Large intestine (tissue), 3 donors: ENCODE measurements at regions not wholly inside any gene's neighbourhood (a gene's known extent, or its start where the extent isn't known, plus 50 kb on each side); places are given as distances from the start of the nearest gene placed in this dataset.
"Not testable (repeated sequence)": the region's sequence is repeated elsewhere in the genome, so short reads cannot be mapped to it uniquely, and the experiment has no call there.

Experiments
- DNase-seq, 2 donors: peaks; one replicate each; pipeline versions ENCODE4 v3.0.0 to v3.0.0-alpha.2; 2013
- H3K27ac ChIP-seq: one replicate; pipeline ENCODE4 v1.5.1; 2013; ENCODE audit warnings: low read length
- H3K27me3 ChIP-seq: 2 replicates; pipeline ENCODE4 v1.6.1; 2013; ENCODE audit warnings: low read length; ENCODE audit not compliant: control insufficient read depth, insufficient read depth
- H3K36me3 ChIP-seq: 2 replicates; pipeline ENCODE4 v1.6.1; 2013; ENCODE audit warnings: low read length; ENCODE audit not compliant: control insufficient read depth, insufficient read depth
- H3K4me1 ChIP-seq: one replicate; pipeline ENCODE4 v1.6.1; 2013; ENCODE audit warnings: low read length; ENCODE audit not compliant: control insufficient read depth, insufficient read depth
- H3K4me3 ChIP-seq: one replicate; pipeline ENCODE4 v1.5.1; 2013; ENCODE audit warnings: low read length
- H3K9me3 ChIP-seq: one replicate; pipeline ENCODE4 v1.6.1; 2013; ENCODE audit warnings: mild to moderate bottlenecking, low read depth, low read length, moderate library complexity; ENCODE audit not compliant: control insufficient read depth
- WGBS: methylation state at CpG from one replicate; pipeline ENCODE4 v1.1.5; 2013; ENCODE audit warnings: low lambda C conversion rate; ENCODE audit not compliant: insufficient coverage; 5-methylcytosine and 5-hydroxymethylcytosine counted together

DNA sequence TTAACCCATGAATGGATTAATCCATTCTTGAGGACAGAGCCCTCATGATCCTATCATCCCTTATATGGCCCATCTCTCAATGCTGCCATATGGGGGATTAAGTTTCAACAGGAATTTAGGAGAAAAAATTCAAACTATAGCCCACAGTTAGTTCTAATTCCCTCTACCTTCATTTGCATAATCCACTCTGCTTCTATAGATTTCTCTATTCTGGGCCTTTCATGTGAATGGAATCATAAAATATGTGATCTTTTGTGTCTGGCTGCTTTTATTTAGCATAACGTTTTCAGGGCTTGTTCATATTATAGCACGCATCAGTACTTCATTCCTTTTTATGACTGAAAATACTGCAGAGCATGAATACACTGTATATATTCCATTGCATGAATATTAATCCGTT, 55.4 kb downstream of the CTSL start:
- DNase-seq, result no peak
- Histone ChIP-seq H3K36me3 (no peaks in the 10 kb centered on the region), H3K4me3 (no peak overlapping the region), H3K9me3 (no peaks in the 10 kb centered on the region), H3K27ac (no peak overlapping the region), H3K27me3 (no peaks in the 10 kb centered on the region), H3K4me1 (peaks cover 4% of the 10 kb centered on the region)
- WGBS, result 93% methylated on average over 3 of the region's 3 CpGs

DNA sequence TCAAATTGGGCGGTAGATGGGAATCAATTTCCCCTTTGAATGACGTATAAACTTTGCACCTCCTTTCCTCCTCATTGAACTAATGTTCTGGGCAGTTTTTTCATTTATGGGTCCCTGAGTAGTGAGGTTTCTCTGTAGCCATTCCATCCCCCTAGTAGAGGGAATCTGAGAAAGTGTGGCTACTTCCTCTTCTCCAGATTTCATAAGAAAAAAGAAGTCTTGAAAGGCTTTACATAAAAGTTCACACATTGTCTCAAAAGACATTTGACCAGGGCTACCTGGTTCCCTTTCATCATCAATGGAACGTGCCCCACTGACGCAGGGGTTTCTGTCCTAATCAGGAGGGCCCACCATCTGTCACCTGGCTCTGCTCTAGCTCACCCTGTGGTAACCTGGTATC, 57.3 kb downstream of the CTSL start:
- Histone ChIP-seq H3K36me3 (no peaks in the 10 kb centered on the region), H3K27me3 (no peaks in the 10 kb centered on the region), H3K9me3 (no peaks in the 10 kb centered on the region), H3K4me1 (peaks cover 4% of the 10 kb centered on the region), H3K4me3 (no peak overlapping the region), H3K27ac (no peak overlapping the region)
- WGBS, result no CpG with 5 or more reads among the region's 4 CpGs
- no peak for DNase-seq

DNA sequence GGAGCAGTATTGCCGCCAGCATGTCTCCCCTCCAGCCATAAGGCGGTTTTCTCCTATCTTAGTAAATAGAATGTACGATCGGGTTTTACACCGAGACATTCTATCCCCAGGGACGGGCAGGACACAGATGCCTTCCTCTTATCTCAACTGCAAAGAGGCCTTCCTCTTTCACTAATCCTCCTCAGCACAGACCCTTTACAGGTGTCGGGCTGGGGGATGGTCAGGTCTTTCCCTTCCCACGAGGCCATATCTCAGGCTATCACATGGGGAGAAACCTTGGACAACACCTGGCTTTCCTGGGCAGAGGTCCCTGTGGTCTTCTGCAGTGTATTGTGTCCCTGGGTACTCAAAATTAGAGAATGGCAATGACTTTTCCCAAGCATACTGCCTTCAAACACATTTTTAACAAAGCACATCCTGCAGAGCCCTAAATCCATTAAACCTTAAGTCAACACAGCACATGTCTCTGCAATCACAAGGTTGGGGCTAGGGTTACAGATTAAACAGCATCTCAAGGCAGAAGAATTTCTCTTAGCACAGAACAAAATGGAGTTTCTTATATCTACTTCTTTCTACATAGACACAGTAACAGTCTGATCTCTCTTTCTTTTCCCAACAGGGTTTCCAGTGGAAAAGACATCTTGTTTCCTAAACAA, 59.5 kb downstream of the CTSL start:
- H3K4me1 ChIP-seq, DNase-seq, H3K36me3 ChIP-seq, H3K4me3 ChIP-seq, H3K9me3 ChIP-seq, H3K27me3 ChIP-seq: not testable (repeated sequence)
- WGBS, result no CpG with 5 or more reads among the region's 8 CpGs
- peak overlapping the region; percentile 26 for H3K27ac ChIP-seq

DNA sequence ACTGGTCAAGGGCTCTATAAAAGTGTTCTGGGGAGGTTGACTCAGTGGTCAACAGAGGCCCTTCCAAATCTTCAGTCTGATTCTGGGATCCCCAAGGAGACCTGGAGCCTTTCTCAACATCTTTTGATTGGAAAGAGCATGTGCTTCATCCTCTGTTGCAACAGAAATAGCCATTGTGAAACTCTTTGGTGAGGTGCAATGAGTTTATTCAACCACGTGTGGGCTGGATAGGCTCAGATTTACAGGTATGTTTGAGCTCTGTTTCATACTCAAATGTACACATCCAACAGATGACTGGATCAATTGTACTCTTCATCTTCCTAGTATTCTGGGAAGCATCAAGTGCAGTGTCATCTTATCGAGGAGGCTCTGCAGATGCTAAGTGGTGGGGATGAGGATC, 60.5 kb downstream of the CTSL start:
- H3K9me3 ChIP-seq, result no peaks in the 10 kb centered on the region
- DNase-seq, result no peak
- WGBS, result no CpG with 5 or more reads among the region's 2 CpGs
- peaks cover 4% of the 10 kb centered on the region for H3K4me1 ChIP-seq
- H3K27me3 ChIP-seq, result no peaks in the 10 kb centered on the region
- H3K4me3 ChIP-seq, result no peak overlapping the region
- H3K36me3 ChIP-seq, result no peaks in the 10 kb centered on the region
- peak overlapping the region; percentile 26 for H3K27ac ChIP-seq

DNA sequence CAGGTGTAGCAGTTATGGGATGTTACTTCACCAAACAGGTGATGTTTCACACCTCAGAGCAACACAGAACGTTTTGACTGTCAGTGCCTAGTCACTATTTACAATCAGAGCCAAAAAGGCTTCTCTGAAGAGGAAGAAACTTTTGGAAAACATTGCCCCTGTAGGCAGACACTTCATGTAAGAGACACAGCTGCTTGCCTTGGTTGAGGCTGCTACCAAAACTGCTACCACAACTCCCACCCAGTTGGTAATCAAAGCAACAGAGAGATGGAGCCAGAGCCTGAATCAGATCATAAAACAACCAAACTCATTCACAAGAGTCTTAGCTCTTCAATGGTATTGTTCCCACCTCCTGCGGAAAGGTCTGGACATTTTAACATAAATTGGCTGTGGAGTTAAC, 61.0 kb downstream of the CTSL start:
- Histone ChIP-seq H3K9me3 (no peaks in the 10 kb centered on the region), H3K4me3 (no peak overlapping the region)
- WGBS, result no CpG with 5 or more reads among the region's 2 CpGs

DNA sequence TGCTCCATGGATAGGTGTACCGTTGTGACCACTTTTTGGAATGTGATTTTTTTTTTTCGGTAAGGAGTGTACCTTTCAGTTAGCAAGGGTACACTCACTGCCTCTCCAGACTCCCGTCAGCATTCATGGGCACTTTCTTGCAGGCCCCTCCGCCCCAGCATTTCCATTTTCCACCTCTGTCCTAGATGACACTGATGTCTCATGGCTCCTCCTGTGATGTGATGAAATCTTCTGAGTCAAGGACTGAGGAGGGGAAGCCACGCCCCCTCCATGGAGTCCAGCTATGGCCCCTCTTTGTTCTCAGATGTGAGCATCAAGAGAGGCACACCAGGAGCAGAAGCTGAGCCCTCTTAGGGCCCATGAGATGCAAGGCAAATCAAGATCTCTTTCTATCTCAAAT, 61.8 kb downstream of the CTSL start:
- Histone ChIP-seq H3K4me1 (peaks cover 6% of the 10 kb centered on the region), H3K4me3 (no peak overlapping the region), H3K9me3 (no peaks in the 10 kb centered on the region), H3K27me3 (no peaks in the 10 kb centered on the region), H3K36me3 (no peaks in the 10 kb centered on the region), H3K27ac (no peak overlapping the region)
- 100% methylated on average over 1 of the region's 5 CpGs for WGBS
- no peak for DNase-seq

More for the DNA sequence above, 61.0 kb downstream of the CTSL start:
- Histone ChIP-seq H3K27me3 (no peaks in the 10 kb centered on the region), H3K4me1 (peaks cover 4% of the 10 kb centered on the region), H3K36me3 (no peaks in the 10 kb centered on the region), H3K27ac (no peak overlapping the region)
- DNase-seq, result no peak

DNA sequence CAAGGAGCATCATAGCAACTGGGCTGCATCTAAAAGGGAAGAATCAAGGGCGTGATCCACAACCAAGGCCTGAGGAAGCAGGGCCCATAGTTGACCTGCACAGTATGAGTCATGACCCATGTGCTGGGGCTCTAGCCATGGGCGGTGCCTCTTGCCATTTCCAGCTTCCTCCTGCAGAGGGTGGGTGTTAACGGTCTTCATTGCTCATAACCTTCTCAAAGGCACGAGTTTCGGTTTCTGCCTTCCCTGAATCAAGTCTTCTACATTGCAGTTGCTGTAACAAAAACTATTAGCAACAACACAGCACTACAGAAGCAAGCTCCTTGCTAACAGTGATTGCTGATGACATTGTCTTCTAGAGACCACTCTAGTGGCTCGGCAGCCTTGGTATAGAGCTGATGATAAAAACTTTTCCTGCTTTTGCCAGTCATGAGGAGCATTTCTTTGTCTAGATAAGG, 66.9 kb downstream of the CTSL start:
- no peaks in the 10 kb centered on the region for H3K27me3 ChIP-seq
- H3K27ac ChIP-seq, result peak overlapping the region; percentile 75
- H3K4me3 ChIP-seq, result no peak overlapping the region
- peaks cover 20% of the 10 kb centered on the region for H3K4me1 ChIP-seq
- no peaks in the 10 kb centered on the region for H3K9me3 ChIP-seq
- WGBS, result no CpG with 5 or more reads among the region's 6 CpGs
- H3K36me3 ChIP-seq, result no peaks in the 10 kb centered on the region
- DNase-seq, result peak; percentile 26 to 35

DNA sequence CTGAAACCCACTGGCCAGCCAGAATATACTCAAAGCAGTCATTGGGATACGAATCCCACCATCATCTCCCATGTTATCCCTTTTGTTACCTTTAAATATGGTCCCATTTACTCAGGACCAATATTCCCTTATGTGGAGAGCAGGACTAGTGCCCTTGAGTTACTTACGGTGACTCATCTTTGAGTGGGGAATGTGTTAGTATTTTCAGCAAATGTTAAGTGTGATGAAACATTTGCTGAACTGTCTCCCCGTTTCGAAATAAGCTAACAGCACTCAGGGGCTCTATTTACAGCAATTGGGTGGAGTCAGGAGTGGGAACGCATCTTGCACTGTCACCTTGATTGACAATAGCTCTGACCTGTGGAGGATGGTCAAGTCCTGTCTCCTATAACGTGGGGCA, 67.4 kb downstream of the CTSL start:
- Histone ChIP-seq H3K36me3 (no peaks in the 10 kb centered on the region), H3K27me3 (no peaks in the 10 kb centered on the region), H3K4me3 (no peak overlapping the region), H3K27ac (peak overlapping the region; percentile 75), H3K9me3 (no peaks in the 10 kb centered on the region), H3K4me1 (peaks cover 25% of the 10 kb centered on the region)
- peak; percentile 48 to 57 for DNase-seq
- WGBS, result no CpG with 5 or more reads among the region's 6 CpGs

DNA sequence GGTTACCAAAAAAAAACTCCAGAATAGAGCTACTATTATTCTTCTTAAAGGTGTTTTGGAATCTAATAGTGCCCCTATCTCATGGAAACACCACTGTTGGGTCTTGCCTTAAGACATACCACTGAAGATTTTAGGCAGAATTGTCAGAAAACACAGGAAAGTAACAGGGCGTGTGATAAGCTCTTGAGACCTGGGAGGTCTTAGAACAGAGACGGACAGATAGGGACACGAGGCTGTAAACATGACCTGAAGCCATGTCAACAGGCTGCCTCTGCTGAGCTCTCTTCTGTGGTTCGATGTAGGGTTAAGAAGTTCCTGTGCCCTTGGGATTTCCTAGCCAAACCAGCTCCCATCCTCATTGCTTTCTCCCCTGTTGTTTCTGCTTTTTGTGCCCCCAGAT, 69.3 kb downstream of the CTSL start:
- Histone ChIP-seq H3K9me3 (no peaks in the 10 kb centered on the region), H3K36me3 (no peaks in the 10 kb centered on the region), H3K4me1 (peaks cover 30% of the 10 kb centered on the region), H3K4me3 (no peak overlapping the region), H3K27ac (no peak overlapping the region), H3K27me3 (no peaks in the 10 kb centered on the region)
- WGBS, result no CpG with 5 or more reads among the region's 4 CpGs
- no peak for DNase-seq

DNA sequence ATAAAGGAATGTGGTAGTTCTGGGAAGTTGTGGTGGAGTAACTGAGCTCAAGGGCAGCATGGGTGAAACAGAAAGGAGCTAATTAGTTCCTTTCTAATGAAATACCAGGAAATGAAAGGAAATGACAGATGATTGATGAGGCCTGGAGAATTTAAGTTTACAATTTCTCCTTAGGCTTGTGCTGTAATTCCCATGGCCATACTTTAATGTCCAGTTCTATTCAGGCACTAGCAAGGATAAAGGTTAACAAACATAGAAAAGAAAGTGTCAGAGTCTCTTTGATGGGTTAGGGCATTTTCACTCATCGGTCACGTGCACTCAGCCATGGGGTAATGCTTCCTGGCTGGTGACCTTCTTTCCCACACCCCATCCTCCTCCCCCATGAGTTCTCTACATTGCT, 70.3 kb downstream of the CTSL start:
- H3K36me3 ChIP-seq, result no peaks in the 10 kb centered on the region
- H3K27ac ChIP-seq, result no peak overlapping the region
- DNase-seq, result no peak
- no peak overlapping the region for H3K4me3 ChIP-seq
- no peaks in the 10 kb centered on the region for H3K27me3 ChIP-seq
- H3K4me1 ChIP-seq, result peaks cover 30% of the 10 kb centered on the region
- no peaks in the 10 kb centered on the region for H3K9me3 ChIP-seq
- no CpG with 5 or more reads among the region's 2 CpGs for WGBS

DNA sequence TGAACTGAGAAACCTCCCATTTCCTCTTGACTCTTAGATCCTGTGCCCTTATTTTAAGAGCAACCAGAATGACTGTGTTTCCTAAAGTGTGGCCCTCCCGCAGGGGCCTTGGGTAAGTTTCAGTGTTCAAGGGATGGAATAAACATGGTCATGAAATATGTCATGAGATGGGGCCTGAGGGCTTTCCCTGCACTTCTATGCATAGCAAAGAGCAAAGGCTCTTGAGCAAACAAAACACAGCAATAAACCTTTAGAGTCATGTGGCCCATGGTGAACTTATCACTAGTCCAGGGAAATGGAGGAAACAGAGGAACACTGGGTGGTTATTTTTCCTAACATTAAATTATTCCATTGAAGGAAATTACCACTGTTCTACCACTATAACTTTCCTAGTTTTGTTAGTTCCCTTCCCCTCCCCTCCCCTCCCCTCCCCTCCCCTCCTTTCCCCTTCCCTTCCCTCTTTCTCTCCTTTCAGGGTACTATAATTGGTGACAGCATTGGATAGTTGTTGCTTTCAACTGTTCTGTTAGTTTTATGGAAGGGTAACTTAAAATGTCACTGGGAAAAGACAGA, 72.4 kb downstream of the CTSL start:
- no peaks in the 10 kb centered on the region for H3K36me3 ChIP-seq
- H3K4me1 ChIP-seq, result peaks cover 22% of the 10 kb centered on the region
- WGBS, result no CpG with 5 or more reads among the region's 1 CpG
- DNase-seq, result peak; percentile 65 to 84
- no peaks in the 10 kb centered on the region for H3K27me3 ChIP-seq
- H3K27ac ChIP-seq, result peak overlapping the region; percentile 87
- no peak overlapping the region for H3K4me3 ChIP-seq
- H3K9me3 ChIP-seq, result no peaks in the 10 kb centered on the region
